GM19372 (cell line): ENCODE measurements at regions not wholly inside any gene's neighbourhood (a gene's known extent, or its start where the extent isn't known, plus 50 kb on each side); places are given as distances from the start of the nearest gene placed in this dataset.

Experiments used
- ATAC-seq: cut with Tn5 transposase; IDR thresholded peaks from one replicate; pipeline ENCODE4 v1.9.1; 2021; ENCODE audit warnings: mild to moderate bottlenecking, low read depth, moderate library complexity; ENCODE audit not compliant: unreplicated experiment

DNA sequence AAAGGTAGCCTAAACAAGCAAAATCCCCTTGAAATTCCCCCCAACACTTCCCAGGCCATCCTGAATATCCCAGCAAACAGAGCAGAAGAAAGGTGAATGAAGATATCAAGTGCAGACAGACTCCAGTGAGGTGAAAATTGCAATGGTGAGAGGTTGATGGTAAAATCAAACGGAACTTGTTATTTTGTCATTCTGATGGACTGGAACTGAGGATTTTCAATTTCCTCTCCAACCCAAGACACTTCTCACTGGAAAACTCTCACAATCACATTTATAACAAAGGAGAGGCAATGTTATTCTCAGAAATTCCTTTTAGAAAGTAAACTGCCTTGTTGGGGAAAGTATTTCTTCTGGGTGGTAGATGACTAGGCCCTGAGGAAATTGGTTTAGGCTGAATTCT is 412.4 kb upstream of the C9orf72 start:
- ATAC-seq, result no peak

DNA sequence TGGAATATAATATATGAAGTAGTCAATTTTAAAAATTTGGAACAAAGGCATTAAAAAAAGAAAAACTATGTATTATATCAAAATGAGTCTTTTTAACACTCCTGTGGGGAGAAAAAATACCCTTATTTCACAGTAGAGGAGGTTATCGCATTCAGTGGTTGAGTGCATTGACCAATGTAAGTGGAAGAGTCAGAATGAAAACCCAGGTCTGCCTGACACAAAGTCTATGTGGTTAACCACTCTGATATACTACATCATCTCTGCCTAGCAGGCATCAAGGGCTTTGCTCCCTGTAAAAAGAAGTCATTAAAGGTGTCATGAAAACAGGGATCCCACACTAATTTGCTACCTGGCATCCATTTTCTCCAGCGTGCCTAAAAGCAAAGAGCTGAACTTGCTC is 417.2 kb upstream of the C9orf72 start:
- ATAC-seq, result no peak

DNA sequence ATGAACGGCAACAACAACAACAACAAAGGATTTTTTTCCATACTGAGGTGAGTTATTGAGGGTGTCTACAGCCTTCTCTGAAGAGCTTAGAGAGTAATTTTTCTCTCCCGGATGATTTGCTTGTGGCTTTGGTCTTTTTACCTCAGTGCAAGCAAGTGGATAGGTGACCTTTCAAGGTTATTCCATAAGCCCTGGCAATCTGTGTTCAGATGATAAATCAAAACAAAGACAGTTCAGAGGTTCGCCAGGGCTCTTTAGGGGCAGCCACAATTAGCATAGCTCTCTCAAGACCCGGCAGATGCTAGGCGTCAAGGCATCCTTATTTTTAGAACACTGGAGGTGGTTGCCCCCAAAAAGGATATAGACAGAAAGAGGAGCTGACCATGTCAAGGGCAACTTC is 417.9 kb upstream of the C9orf72 start:
- ATAC-seq, result no peak

DNA sequence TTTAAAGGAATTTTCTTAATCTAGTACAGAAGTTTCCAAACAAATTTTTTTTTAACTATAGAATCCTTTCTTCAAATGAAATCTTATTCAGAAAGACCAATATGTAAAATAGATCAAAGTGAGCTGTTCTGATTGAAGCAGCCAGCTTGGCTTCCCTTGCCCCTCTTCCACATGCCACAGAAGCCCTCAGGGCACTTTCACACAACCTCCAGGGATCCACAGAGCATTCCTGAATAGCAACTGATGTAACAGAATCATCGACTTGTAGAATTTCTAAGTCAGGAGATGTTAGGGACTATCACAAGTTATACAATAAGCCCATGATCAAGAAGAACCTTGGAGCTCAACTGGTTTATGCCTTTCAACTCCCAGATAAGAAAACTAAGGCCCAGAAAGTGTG is 427.8 kb upstream of the C9orf72 start:
- ATAC-seq, result no peak

DNA sequence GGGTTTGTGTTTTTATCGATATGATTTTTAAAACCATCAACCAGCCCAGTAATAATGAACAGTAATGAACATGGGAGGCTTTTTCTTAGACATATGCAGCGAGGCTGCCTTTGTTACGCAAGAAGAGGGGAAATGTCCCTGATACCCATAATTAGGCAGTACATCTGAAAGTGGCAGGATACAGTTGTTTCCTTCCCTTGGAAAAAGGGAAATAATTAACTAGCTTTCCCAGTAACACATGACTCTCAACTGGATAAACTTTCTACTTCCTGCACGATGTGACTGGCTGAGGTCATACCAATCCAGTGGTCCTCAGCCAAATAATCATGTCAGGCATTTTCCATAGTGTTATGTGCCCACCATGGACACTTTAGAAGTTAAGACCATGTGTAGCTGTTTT is 431.6 kb upstream of the C9orf72 start:
- ATAC-seq, result no peak

DNA sequence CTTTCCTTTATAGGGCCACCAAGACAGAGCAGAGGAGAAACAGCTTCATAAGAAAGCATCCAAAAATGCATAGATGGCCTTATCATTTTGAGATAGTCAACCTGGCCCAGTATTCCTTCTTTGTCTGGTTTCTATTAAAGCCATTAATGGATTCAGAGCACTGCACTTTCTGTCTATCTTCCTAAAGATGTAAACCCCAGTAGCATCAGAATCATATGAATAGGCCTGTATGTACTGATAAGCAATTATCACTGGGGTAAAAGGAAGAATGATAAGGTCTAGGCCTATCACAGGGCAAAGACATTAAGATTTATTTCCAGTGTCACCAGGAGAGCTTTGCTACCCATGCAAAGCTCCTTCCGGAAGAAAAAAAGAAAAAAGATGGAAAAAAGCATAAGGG is 432.5 kb upstream of the C9orf72 start:
- ATAC-seq, result no peak

DNA sequence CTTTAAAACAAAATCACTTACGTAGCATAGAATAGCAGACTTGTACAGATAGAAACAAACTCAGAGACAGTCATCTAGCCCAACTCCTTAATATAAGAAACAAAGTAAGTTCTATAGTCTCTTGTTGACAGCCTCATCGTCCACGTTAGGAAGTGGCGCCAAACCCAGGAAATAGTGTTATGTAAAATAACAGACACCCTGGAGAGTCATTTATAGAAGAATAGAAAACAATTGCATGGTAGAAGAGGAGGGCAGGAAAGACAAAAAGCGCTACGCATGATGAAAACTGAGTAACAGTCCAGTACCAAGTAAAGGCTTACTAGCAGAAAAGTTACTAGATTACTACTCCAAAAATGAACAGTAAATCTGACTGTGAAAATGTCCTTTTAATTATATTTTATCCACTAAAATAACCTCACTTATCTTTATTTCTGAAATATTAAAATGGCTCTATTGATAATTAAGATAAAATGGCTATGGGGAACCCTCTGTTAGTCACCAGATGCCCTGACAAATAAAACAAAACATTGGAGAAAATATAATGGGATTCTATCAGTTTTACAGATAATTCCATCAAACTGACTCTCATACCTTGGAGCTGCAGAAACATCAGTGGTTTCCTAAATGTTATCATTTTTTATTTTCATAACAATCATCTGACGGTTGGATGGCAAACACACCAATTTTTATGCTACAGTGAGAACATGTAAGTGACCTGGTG is 434.0 kb upstream of the C9orf72 start:
- no peak for ATAC-seq

DNA sequence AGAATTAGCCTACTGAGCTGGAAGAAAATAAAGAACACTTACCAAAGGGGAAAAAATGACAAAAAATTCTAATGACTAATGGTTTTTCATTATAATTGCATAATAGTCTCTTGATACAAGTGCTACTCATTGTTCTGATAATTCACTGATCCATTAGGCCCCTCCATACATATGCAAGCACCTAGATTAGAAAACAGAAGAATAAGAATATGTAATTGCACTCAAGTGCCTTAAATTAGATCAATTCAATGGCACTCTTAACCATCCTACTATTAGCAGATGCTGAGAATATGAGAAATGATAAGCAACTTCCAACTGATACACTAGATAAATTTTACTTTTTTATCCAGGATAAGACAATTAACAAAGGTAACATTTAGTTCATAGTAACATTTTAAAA is 440.9 kb upstream of the C9orf72 start:
- ATAC-seq, result no peak

DNA sequence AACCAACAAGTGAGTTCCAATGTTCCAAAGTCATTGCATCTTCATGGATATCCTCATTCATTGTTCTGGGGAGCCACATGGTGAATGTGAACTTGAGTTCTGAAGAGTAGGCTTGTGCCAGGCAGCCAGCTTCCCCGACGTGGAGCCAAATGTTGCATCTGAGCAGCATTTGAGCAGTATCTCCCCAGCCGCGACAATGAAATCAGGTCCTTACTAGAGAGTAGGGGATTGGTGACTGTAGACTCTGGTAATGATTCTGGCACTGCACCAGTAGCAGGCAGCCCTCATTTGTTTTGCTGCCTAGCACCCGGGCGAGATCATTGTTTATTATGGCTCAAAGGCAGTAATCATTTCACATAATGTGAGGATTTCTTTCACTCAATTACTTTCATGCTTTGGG is 451.4 kb upstream of the C9orf72 start:
- no peak for ATAC-seq

DNA sequence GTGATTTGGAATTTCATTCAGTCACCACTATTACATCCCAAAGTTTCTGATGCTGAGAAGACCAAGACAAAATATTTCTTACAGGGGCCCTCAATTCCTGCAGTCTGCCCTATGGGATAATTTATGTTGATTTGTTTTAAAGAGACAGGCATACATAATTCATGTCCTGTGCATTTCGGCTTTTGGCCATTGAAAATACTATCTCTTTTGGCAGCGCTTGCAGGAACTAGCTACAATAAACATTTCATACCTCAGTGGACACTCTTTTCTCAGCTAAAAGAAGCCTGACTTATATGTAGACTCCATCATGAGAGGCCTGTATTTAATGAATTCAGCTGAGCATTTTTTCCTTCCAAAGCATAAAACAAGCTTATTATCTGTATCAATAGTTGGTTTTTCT is 451.9 kb upstream of the C9orf72 start:
- ATAC-seq, result no peak

DNA sequence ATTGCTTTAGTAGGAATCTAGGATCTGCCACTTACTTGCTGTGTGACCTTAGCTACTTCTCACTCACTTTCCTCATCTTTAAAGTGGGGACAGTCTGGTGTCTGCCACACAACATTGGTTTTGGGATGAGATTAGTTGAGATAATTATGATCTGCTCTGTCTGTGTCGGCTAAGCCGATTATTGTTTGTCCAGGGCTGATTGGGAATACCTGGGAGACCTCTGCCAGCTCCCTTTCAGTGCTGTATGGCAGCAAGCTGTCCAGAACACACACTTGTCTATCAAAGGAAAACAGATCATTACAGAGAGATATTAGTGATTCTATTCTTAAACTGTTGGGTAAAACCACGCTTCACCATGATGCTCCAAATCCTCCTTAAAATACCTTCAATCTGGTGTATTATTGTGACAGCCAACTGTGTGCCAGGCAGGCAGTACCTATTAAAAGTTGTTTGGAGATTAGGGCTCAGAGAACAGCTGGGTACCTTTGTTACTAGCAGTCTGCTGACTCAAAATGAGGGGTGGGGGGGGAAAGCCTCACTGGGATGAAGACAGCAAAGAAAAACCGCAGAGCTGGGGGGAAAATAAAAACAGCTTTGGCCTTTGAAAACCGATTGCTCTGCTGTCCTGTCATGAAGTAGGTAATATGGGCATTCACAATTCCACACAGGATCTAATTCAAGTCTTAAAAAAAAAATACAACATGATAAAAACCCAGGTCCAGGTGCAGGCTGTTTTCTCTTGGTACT is 458.4 kb upstream of the C9orf72 start:
- ATAC-seq, result no peak

DNA sequence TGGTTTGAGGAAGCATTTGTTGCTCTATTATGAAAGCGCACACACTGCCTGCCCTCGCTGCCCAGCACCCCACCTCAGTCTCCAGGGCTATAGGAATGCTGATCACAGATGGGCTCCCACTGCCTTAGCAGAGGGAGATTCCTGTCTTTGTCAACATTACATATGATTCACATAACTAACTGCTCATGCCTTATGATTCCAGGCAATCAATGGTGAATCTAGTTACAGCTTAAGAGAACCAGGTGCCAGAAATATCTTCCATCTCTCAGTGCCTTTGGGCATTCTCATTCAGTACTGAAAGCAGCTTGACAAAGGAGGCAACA is 458.9 kb upstream of the C9orf72 start:
- no peak for ATAC-seq

DNA sequence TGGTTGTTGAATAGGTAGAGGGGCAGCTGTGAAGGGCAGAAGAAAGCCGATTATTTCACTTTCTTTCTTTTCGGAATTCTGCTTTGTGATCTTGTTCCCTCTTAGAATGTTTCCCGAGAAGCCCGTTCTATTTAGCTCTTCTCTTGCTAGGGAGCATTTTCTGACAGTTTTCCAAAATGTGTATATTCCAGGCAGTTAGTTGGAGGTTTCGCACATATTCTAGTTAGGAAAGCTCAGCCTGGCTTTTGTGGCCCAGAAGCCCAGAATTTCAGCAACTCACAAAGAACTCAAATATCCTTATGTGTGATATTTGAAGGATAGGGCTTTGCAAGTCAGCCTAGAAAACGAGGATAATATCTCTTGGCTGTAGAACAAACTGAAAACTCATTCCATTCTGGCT is 461.0 kb upstream of the C9orf72 start:
- ATAC-seq, result no peak

DNA sequence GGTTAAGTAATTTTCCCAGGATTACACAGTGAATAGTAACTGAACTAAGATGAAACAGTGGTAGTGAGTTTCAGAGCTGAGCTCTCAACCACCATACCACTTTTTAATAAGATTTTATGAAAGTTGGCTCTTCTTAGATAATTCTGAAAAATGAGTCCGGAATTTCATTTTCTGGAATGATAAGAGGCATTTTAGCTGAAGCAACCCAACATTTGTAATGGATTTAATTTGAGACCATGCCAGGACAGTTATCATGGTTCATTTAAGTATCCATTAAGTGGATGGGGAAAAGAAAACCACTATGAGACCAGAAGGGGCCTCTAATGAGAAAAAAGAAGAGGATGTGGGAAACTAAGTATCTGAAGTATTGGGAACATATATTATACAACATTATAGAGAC is 464.7 kb upstream of the C9orf72 start:
- no peak for ATAC-seq

DNA sequence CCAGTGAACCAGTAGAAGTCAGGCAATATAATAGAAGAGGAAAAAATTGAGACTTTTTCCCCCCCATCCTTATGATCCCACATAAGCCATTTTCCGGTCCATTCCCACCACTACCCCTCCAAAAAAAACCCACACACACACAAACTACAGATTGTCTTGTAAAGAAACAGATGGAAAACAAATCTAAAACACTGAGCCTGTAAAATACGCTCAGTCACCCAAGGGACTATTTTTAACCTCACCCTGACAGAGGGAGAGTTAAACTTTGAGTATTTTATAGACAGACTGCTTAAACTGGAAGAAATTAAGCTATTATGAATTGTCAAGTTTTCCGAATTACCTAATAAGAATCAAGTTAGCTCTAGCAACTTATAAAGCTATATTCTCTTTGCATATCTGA is 471.8 kb upstream of the C9orf72 start:
- no peak for ATAC-seq

DNA sequence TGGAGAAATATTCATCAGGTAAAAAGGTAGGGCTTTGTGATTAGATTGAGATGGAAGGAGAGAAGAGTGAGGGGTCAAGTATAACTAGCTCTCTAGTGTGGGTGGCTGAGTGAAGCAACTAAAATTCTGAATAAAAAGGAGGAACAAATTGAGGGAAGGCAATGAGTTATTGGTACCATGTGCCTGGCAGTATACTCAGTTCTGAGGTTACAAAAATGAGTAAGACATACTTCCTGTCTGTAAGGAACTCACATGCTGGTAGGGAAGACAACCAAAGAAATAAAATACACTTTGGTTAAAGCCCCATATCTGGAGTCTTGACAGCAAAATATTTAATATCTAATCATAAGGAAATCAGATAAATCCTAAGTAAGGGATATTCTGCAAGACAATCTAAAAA is 476.8 kb upstream of the C9orf72 start:
- no peak for ATAC-seq

DNA sequence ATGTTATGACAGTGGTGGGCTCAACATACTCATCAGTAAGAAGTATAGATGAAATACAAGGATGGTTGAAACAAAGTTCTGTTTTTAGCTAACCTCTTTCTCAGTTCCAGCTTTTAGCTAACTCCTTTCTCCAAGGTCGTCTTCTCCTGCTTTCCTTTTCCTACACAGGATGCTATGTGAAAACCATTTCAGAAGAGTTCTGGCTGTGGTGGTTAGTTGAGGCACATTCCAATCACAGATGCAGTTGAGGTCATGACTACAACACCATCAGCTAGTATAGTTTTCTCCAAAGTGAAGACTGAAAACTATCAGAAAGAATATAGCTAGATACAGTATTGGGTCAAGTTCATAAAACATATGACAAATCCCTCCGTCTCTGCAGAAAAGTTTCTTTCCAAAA is 477.7 kb upstream of the C9orf72 start:
- no peak for ATAC-seq

DNA sequence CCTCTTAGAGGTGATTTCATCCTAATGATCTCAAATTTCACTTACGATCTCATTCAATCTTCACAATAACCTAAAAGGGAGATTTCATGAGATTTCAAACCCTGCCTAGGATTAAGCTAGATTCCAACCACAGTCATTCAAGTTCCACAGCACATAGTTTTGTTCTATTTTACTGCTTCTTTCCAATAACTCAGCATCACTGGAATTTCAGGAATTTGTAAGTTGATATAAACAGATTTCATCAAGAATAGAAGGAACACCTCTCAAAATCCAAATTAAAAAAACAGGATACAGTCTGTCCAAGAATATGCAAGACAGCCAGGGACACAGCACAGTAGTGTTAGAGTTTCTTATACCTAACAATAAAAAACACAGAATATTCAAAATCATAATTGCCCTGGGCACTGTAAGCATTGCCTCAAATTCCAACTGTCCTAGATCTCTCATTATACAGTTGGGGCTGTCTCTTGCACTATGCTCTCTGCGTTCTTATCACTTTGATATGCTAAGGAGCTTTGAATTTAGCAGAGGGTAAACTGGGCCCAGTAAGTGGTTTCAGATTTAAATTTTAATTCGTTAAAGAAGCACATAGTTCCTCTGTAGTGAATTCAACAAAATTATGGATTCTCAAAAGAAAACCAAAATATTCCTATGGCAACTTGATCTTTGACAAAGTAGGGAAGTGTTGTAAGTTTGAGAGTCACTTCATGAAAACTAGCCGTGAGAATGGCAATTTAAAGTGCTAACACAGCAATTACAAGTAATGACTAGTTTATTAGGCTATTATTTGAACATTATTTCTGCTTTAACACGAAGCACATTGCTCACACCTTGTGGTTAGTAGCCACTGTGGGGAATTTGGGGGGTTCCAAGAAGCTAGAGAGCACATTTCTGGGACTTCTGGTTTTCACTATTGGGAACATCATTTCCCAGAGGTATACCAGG is 478.6 kb upstream of the C9orf72 start:
- no peak for ATAC-seq

DNA sequence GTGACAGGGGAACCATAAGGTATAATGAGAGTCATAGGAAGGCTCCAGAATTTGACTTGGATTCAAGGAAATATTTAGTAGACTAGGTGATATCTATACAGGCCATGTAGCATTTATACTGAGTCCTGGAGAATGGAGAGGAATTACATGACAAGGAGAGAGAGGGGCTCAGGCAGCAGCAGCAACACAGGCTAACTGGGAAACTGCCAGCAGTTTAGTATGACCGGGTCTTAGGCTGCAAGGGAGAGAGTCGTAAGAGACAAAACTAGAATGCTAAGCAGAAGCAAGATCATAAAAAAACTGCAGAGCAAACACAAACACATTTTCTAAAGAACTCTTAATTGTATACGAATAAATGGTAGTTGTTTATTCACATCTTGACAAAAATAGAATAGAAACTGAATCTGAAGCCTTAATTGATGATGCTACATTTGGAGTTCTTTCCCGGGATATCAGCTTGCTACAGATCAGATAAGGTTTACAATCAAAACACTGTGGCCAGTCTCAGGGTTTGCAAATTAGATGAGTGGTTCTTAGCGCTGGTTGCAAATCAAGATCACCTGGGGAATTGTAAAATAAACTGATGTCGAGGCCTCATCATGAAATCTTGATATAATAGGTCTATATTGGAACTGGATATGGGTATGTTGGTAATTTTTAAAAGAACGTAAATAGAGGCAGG is 480.0 kb upstream of the C9orf72 start:
- ATAC-seq, result no peak

DNA sequence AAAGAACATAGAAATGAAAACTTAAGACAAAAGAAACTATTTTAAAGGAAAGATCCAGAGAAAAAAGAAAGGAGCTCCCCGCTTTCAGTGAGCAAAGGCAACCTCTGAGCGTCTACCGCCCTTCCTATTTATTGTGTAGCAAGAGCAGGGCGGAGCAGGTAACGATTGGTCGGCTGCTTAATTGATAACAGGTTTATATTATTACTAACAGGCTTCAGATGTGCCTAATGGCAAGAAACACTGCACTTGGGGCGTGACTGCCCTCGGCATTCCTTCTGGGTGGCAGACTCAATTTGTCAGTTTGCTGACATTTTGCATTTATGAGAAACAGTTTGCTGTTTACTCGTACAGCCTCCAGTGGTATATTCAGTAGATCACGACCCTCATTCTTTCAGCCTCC is 482.7 kb upstream of the C9orf72 start:
- ATAC-seq, result no peak

DNA sequence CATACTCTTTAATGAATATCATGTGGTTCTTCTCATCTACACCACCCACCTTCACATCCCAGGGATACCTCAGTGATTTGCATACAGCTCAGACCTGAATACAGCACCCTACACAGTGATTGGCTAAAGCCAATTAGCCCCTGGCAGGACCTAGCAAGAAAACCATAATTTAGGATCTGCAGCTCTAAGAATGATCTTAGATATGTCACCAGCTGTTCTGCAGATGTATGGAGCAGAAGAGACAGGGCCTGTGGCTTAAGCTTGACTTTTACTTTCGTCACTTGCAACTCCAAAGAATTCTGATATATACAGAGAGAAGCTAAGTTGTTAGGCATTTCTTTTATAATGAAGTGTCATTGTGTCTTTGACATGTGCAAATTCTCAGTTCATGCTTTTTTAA is 483.2 kb upstream of the C9orf72 start:
- ATAC-seq, result no peak
